HepG2 (cell line): ENCODE measurements at regions not wholly inside any gene's neighbourhood (a gene's known extent, or its start where the extent isn't known, plus 50 kb on each side); places are given as distances from the start of the nearest gene placed in this dataset.

Experiments used
- ATAC-seq: fragments of 200-7000 bp; cut with Tn5 transposase; 3 replicates; pipeline ENCODE4 v1.9.1; 2020; ENCODE audit warnings: mild to moderate bottlenecking, moderate library complexity
- BruUV-seq: library from RNA; stranded (reverse); fragments of 400-500 nt; replicated peaks from 2 replicates; lab custom pipeline; 2021; lab: Mats Ljungman, UMichigan
- CTCF ChIA-PET: fragments of 300-600 bp; formaldehyde crosslinking; extraction: SDS; loops from one replicate; lab custom pipeline; 2021; ENCODE audit warnings: low total read pairs, inconsistent platforms, low intra/inter-chr PET ratio; lab: Yijun Ruan, JAX
- POLR2A ChIA-PET: fragments of 350-600 bp; sonication (Branson Sonifier 250); formaldehyde crosslinking; loops from one replicate; lab custom pipeline; 2020; ENCODE audit warnings: antibody characterized with exemption, inconsistent platforms; lab: Yijun Ruan, JAX
- DNase-seq: peaks from one replicate; pipeline ENCODE4 v3.0.0-alpha.2; 2015; ENCODE audit warnings: low spot score
- FAIRE-seq: peaks from 3 replicates; lab custom pipeline; 2011; peaks lifted over from hg19 to GRCh38; lab: Jason Lieb, UNC
- H2AFZ ChIP-seq: one replicate; pipeline ENCODE4 v1.6.1; 2011; ENCODE audit warnings: low read length, inconsistent platforms
- H3K27ac ChIP-seq: fragments of 300-600 bp; 3 replicates; pipeline ENCODE4 v1.8.0; 2011; ENCODE audit warnings: mixed run types, mild to moderate bottlenecking, mixed read lengths, low read length, inconsistent platforms; ENCODE audit not compliant: insufficient read depth; ENCODE audit errors: extremely low read length
- H3K27me3 ChIP-seq, 2 experiments: fragments of 200-600 bp in 1 of 2; 2 replicates in 1 of 2; 3 replicates in 1 of 2; pipeline versions ENCODE4 v1.6.0 to v1.8.0; 2011; ENCODE audit warnings: low read length in 2 of 2, mild to moderate bottlenecking in 2 of 2, moderate library complexity in 2 of 2, inconsistent platforms in 1 of 2; ENCODE audit not compliant: insufficient read depth in 2 of 2, control insufficient read depth in 1 of 2
- H3K36me3 ChIP-seq, 2 experiments: fragments of 200-600 bp in 1 of 2; replicated peaks in 1 of 2; 2 replicates in 1 of 2; 3 replicates in 1 of 2; pipeline versions ENCODE4 v1.5.1 to v1.8.0; 2011; ENCODE audit warnings: low read length in 2 of 2, inconsistent platforms in 1 of 2; ENCODE audit not compliant: insufficient read depth in 2 of 2, control insufficient read depth in 1 of 2
- H3K4me1 ChIP-seq: 2 replicates; pipeline ENCODE4 v1.5.1; 2012; ENCODE audit warnings: low read length, inconsistent platforms; ENCODE audit not compliant: insufficient read depth
- H3K4me2 ChIP-seq: 2 replicates; pipeline ENCODE4 v1.6.0; 2011; ENCODE audit warnings: low read depth, low read length, inconsistent platforms
- H3K4me3 ChIP-seq, 3 experiments: fragments of 200-600 bp in 1 of 3; sonication (generic), shearing (Covaris generic) in 1 of 3; replicated peaks in 1 of 3; 2 replicates each; pipeline ENCODE4 v1.5.1; 2011 to 2016; ENCODE audit warnings: low read length in 3 of 3, inconsistent platforms in 2 of 3, low read depth in 2 of 3, mild to moderate bottlenecking in 2 of 3, control low read depth in 1 of 3, mixed read lengths in 1 of 3; ENCODE audit not compliant: insufficient read depth in 1 of 3
- H3K79me2 ChIP-seq: one replicate; pipeline ENCODE4 v1.6.1; 2011; ENCODE audit warnings: low read length, inconsistent platforms; ENCODE audit not compliant: insufficient read depth
- H3K9ac ChIP-seq: 2 replicates; pipeline ENCODE4 v1.6.0; 2011; ENCODE audit warnings: mild to moderate bottlenecking, low read depth, low read length, inconsistent platforms; ENCODE audit not compliant: insufficient read depth
- H3K9me3 ChIP-seq: 2 replicates; pipeline ENCODE4 v1.5.1; 2012; ENCODE audit warnings: mild to moderate bottlenecking, low read length
- H4K20me1 ChIP-seq: 2 replicates; pipeline ENCODE4 v1.6.0; 2011; ENCODE audit warnings: inconsistent platforms, mild to moderate bottlenecking, low read length, moderate library complexity; ENCODE audit not compliant: insufficient read depth
- ATF2 ChIP-seq: sonication (generic); formaldehyde crosslinking; IDR thresholded peaks from 2 replicates; pipeline ENCODE4 v1.4.0; 2020; ENCODE audit warnings: missing genetic modification reagents
- ATF7-NPFF ChIP-seq: sonication (generic); formaldehyde crosslinking; IDR thresholded peaks from 2 replicates; pipeline ENCODE4 v1.8.1; 2023; ENCODE audit warnings: mild to moderate bottlenecking, low read depth, missing genetic modification reagents, moderate library complexity
- DNMT3B ChIP-seq: conservative IDR thresholded peaks from 2 replicates; pipeline ENCODE4 v1.6.1; 2016; ENCODE audit warnings: missing biosample characterization, control low read depth
- NFE2L2 ChIP-seq: fragments of 150-350 bp; IDR thresholded peaks from 2 replicates; pipeline ENCODE4 v1.6.1; 2014; ENCODE audit warnings: low read length
- NFKB2 ChIP-seq: sonication (generic); formaldehyde crosslinking; IDR thresholded peaks from 2 replicates; pipeline ENCODE4 v1.4.0; 2020; ENCODE audit warnings: missing genetic modification reagents, borderline replicate concordance
- PAWR ChIP-seq: sonication (generic); formaldehyde crosslinking; IDR thresholded peaks from 2 replicates; pipeline ENCODE4 v1.4.0; 2020; ENCODE audit warnings: missing genetic modification reagents, mild to moderate bottlenecking, borderline replicate concordance
- REXO4 ChIP-seq: sonication (generic); formaldehyde crosslinking; IDR thresholded peaks from 2 replicates; pipeline ENCODE4 v1.8.0; 2022; ENCODE audit warnings: missing genetic modification reagents, mild to moderate bottlenecking, borderline replicate concordance
- TFAP4 ChIP-seq: sonication (generic); IDR thresholded peaks from 2 replicates; pipeline ENCODE4 v1.6.1; 2016; ENCODE audit warnings: low read depth, borderline replicate concordance
- TGIF2 ChIP-seq: IDR thresholded peaks from 2 replicates; pipeline ENCODE4 v1.6.1; 2016; ENCODE audit warnings: control low read depth, missing compliant biosample characterization
- ZFP41 ChIP-seq: sonication (generic); formaldehyde crosslinking; IDR thresholded peaks from 2 replicates; pipeline ENCODE4 v1.4.0; 2020; ENCODE audit warnings: mild to moderate bottlenecking, missing genetic modification reagents, borderline replicate concordance
- ZNF234 ChIP-seq: sonication (generic); formaldehyde crosslinking; conservative IDR thresholded peaks from 2 replicates; pipeline ENCODE4 v1.5.1; 2020; ENCODE audit warnings: mild to moderate bottlenecking, missing genetic modification reagents
- ZNF44 ChIP-seq: sonication (generic); formaldehyde crosslinking; IDR thresholded peaks from 2 replicates; pipeline ENCODE4 v1.5.1; 2020; ENCODE audit warnings: mild to moderate bottlenecking, missing genetic modification reagents
- WGBS: methylation state at CpG from one replicate; pipeline ENCODE4 v1.1.6; 2017; ENCODE audit warnings: low lambda C conversion rate; 5-methylcytosine and 5-hydroxymethylcytosine counted together
- in situ Hi-C: cut with HindIII; loops from 2 replicates; pipeline ENCODE4 v1.10.0; 2017; ENCODE audit warnings: low pct_unique_long_range_greater_than_20kb; ENCODE audit not compliant: extremely low pct_ligation_motif_present
- intact Hi-C: fragments of 100-400 bp; cut with micrococcal nuclease; formaldehyde crosslinking; loops from one replicate; pipeline ENCODE4 v1.10.0; 2022; ENCODE audit not compliant: unreplicated experiment
- TF ChIP-seq, protein P1 (sequence below): sonication (generic); formaldehyde crosslinking; IDR thresholded peaks from 2 replicates; pipeline ENCODE4 v1.4.0; 2020; ENCODE audit warnings: low read depth, mild to moderate bottlenecking, missing genetic modification reagents
- TF ChIP-seq, protein P2 (sequence below): sonication (generic); formaldehyde crosslinking; IDR thresholded peaks from 2 replicates; pipeline ENCODE4 v1.4.0; 2020; ENCODE audit warnings: missing genetic modification reagents; ENCODE audit errors: not compliant biosample characterization
- TF ChIP-seq, protein P3 (sequence below): sonication (generic); formaldehyde crosslinking; IDR thresholded peaks from 2 replicates; pipeline ENCODE4 v1.8.0; 2022; ENCODE audit warnings: missing genetic modification reagents, mild to moderate bottlenecking, borderline replicate concordance

DNA sequence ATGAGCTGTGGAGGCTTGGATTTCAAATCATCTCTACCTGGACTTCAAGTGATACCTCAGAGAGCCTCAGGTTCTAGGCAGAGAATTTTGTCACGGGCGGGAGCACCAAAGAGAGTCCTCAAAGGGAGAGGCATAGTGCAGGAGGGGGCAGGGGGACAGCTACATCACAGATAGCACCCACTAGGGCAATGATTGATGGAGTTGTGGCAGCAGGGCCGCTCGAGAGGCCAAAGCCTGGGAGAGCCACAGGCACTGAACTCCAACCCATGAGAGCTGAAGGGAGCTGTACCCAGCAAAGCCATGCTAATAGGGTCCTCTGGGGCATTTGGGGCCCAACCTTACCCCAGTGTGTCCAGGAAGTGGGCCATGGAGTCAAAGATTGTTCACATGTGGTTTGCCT lies 232.0 kb upstream of the PCDH15 start:
- no peak overlapping the region for H2AFZ ChIP-seq
- CTCF ChIA-PET, result no interaction called here
- BruUV-seq, result no TSS peak

DNA sequence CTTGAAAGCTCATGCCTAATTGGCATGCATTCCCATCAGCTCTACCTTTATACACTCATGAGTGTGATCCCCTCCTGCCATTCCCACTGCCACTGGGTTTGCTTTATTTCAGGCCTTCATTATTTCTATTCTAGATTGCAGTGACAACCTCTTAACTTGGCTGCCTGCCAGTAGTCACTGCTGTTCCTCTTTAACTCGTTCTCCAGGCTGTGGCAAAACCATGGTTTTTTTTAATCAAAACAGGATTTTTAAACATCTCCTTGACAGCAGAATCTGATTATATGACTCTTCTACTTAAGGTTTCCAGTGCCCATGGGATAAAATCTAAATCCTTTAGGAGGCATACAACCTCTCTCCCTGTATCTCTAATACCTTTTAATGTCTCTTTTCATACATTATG lies 223.7 kb upstream of the PCDH15 start:
- intact Hi-C loops, result no loop called here
- no peak overlapping the region for H3K4me3 ChIP-seq
- H3K36me3 ChIP-seq, result no peaks in the 10 kb centered on the region
- DNase-seq, result no peak
- no peaks in the 10 kb centered on the region for H3K79me2 ChIP-seq
- H2AFZ ChIP-seq, result no peak overlapping the region
- H3K27ac ChIP-seq, result no peak overlapping the region
- no TSS peak for BruUV-seq
- 0% methylated on average over 1 of the region's 1 CpG for WGBS
- ATAC-seq, result no peak
- H3K9ac ChIP-seq, result no peak overlapping the region
- H3K4me1 ChIP-seq, result no peaks in the 10 kb centered on the region
- H4K20me1 ChIP-seq, result no peaks in the 10 kb centered on the region
- ChIA-PET POLR2A (no interaction called here), CTCF (no interaction called here)
- in situ Hi-C loops, result no loop called here
- FAIRE-seq, result no peak
- H3K9me3 ChIP-seq, result no peaks in the 10 kb centered on the region
- no peaks in the 10 kb centered on the region for H3K27me3 ChIP-seq
- no peak overlapping the region for H3K4me2 ChIP-seq
- TF ChIP-seq ZFP41 (no peak), ATF2 (no peak), NFE2L2 (no peak), DNMT3B (CRISPR knock-in tag) (no peak), PAWR (no peak), ZNF234 (no peak), ATF7-NPFF (no peak), TFAP4 (no peak), NFKB2 (no peak)
- TF ChIP-seq, protein P1, sequence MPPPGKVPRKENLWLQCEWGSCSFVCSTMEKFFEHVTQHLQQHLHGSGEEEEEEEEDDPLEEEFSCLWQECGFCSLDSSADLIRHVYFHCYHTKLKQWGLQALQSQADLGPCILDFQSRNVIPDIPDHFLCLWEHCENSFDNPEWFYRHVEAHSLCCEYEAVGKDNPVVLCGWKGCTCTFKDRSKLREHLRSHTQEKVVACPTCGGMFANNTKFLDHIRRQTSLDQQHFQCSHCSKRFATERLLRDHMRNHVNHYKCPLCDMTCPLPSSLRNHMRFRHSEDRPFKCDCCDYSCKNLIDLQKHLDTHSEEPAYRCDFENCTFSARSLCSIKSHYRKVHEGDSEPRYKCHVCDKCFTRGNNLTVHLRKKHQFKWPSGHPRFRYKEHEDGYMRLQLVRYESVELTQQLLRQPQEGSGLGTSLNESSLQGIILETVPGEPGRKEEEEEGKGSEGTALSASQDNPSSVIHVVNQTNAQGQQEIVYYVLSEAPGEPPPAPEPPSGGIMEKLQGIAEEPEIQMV, result no peak
- TF ChIP-seq, protein P2, sequence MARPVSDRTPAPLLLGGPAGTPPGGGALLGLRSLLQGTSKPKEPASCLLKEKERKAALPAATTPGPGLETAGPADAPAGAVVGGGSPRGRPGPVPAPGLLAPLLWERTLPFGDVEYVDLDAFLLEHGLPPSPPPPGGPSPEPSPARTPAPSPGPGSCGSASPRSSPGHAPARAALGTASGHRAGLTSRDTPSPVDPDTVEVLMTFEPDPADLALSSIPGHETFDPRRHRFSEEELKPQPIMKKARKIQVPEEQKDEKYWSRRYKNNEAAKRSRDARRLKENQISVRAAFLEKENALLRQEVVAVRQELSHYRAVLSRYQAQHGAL, result no peak

More for the DNA sequence above, 232.0 kb upstream of the PCDH15 start:
- POLR2A ChIA-PET, result no interaction called here
- no peaks in the 10 kb centered on the region for H4K20me1 ChIP-seq
- no peak for FAIRE-seq
- H3K4me2 ChIP-seq, result no peak overlapping the region
- no peak overlapping the region for H3K9ac ChIP-seq
- in situ Hi-C loops, result no loop called here
- ATAC-seq, result no peak
- H3K9me3 ChIP-seq, result no peaks in the 10 kb centered on the region
- H3K36me3 ChIP-seq, result no peaks in the 10 kb centered on the region
- no peak for DNase-seq
- 0% methylated on average over 2 of the region's 4 CpGs for WGBS
- TF ChIP-seq, protein P3, sequence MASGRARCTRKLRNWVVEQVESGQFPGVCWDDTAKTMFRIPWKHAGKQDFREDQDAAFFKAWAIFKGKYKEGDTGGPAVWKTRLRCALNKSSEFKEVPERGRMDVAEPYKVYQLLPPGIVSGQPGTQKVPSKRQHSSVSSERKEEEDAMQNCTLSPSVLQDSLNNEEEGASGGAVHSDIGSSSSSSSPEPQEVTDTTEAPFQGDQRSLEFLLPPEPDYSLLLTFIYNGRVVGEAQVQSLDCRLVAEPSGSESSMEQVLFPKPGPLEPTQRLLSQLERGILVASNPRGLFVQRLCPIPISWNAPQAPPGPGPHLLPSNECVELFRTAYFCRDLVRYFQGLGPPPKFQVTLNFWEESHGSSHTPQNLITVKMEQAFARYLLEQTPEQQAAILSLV (CRISPR knock-in tag), result no peak
- TF ChIP-seq TGIF2, result no peak
- TF ChIP-seq ZNF44 (CRISPR knock-in tag), result no peak
- TF ChIP-seq REXO4 (CRISPR knock-in tag), result no peak
- no peaks in the 10 kb centered on the region for H3K27me3 ChIP-seq
- H3K4me1 ChIP-seq, result no peaks in the 10 kb centered on the region
- H3K79me2 ChIP-seq, result no peaks in the 10 kb centered on the region
- no peak overlapping the region for H3K27ac ChIP-seq
- no peak overlapping the region for H3K4me3 ChIP-seq
- intact Hi-C loops, result no loop called here
